HG03565 (cell line): ENCODE measurements at regions not wholly inside any gene's neighbourhood (a gene's known extent, or its start where the extent isn't known, plus 50 kb on each side); places are given as distances from the start of the nearest gene placed in this dataset.
A peak's percentile ranks its signal among the peaks of the same experiment; 100 is the strongest.
"Not testable (repeated sequence)": the region's sequence is repeated elsewhere in the genome, so short reads cannot be mapped to it uniquely, and the experiment has no call there.

Experiments used
- ATAC-seq: cut with Tn5 transposase; IDR thresholded peaks from one replicate; pipeline ENCODE4 v1.9.1; 2021; ENCODE audit warnings: mild to moderate bottlenecking, moderate library complexity; ENCODE audit not compliant: unreplicated experiment

DNA sequence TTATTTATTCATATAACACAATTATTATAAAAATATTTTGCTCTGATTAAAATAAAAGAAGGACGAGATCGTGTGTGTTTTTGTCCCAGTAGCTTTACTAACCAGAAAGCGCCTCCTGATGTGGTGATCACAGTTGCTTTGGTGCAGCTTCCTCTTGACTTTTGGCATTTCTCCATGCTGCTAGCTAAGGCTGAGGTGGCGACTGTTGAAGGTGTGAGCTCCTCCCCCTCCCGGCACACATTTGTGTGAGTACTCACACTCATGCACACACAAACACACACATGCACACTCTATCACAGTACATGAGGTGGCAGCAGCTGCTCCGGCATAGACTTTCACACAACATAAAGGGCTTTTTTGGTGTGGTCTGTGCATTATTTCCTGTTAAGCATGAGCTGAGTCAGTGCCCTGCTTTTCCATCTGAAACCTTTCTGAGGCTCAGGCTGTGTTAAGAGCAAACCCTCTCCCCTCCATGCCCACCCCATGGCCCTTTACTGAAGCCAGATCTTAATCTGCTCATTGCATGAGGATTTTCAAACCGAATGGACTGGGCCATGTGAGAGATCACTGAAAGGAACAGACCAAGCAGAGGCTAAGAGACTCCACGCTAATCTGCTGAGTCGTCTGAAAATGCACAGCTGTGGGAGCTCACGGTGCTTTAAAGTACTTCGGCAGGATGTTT, 53.3 kb downstream of the FOXD4L1 start:
- ATAC-seq, result peak; percentile 50

DNA sequence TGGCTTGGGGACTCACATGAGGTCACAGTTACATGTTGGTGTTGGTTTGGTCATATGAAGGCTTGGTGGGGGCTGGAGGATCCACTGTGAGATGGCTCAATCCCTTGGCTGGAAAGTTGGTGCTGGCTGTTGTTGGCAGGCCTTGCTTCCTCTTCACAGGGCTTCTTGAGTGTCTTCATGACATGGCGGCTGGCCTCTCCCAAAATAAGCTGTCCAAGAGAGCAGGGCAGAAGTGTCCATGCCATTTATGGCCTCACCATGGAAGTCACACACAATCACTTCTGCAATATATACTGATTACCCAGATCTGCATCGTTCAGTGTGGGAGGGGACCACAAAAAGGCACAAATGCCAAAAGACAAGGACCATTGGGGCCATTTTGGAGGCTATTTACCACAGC, 61.4 kb downstream of the FOXD4L1 start:
- ATAC-seq, result not testable (repeated sequence)

DNA sequence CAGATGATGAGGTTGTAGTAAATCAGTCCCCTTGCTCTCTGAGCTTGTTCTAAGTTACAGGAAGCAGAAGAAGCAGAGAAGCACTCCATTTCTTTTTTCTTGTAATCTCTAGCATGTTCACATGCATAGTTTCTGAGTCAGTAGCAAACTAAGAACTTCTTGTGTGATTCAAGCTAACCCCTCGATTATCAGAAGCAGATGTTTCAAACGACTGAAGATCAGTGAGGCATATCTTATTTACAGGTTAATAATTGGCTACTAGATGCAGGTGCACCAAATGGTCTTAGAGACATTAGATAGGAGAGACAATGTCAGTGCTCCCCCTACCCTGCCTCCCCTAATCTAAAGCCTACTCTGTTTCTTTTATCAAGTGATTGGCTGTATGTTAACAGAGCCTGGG, 64.2 kb downstream of the FOXD4L1 start:
- peak; percentile 61 for ATAC-seq

DNA sequence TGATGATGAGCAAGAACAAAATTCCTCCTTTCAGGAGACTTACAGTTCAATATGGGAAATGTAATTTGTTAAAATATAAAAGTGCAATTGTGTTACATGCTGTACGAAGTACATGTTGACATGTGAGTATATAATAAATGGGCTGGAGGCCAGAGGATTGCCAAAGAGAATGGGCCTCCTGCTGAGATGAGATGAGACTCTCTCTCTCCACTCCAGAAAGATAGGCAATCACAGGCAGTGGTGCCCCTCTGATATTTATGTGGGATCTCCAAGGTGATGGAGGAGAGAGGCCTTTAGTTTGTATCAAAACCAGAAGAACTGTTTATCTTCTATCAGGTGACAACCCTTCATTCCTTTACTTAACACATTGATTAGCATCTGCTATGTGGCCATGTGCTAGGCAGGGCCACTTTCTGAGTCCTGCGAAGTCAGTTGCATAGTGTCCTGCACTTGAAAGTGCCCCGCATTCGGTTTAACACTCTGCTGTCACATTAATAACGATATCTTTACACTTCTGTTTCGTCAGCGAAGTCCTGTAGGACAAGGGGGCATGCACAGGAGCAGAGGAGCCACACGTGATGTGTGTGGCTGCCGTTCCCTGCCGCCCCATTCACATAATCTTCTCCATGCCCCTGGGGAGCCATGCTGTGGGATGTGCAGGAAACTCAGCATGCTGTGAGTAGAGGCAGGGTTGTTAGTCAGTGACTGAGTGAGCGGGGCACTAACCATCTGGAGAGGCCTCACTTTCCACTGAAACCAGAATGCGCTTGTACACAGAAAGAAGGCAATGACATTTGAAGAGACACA, 60.2 kb upstream of the RABL2A start:
- ATAC-seq, result not testable (repeated sequence)

DNA sequence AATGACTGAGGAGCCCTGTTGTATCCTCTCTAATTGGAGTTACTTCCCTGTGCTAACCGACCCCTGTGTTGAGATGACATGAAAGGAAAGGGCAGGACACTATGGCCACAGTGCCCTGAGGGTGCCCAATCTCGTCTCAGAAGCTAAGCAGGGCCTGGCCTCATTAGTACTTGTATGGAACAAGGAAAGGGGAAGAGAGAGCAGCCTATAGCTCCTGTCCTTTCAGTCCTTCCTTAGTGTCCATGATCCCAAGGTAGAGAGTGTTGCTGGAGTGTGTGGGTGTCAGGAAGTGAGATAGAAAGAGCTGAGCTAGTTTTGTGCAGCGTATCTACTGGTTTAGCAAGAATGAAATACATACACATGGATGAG, 59.6 kb upstream of the RABL2A start:
- ATAC-seq, result not testable (repeated sequence)

DNA sequence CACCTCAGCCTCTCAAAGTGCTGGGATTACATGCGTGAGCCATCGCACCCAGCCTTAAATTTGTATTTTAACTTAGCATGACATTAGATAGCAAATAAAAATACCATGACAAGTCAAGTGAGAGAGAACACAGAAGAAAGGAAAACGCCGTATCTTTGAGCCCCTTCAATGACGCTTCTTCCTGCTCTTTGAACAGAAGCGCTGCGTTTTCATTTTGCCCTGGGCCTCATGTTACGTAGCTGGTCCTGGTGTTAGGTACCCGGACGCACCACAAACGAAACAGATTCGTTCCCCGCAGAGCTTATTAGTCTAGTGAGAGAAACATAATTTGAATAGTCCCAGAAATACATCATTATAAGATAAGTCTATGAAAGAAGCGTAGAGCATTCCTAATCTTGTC, 58.8 kb upstream of the RABL2A start:
- not testable (repeated sequence) for ATAC-seq

DNA sequence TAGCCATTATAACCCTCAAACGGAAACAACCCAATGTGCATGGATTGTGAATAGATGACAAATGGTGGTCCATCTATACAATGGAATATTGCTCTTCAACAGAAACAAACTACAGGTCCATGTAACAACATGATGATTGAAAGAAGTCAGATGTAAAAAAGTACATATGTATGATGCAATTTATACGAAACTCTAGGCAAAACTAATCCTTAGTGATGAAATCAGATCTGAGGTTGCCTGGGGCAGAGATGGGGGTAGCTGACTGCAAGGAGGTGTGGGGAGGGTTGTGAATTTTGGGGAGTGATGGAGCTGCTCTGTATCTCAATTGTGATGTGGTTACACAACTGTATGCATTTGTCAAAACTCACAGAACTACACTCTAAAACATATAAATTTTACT, 57.0 kb upstream of the RABL2A start:
- not testable (repeated sequence) for ATAC-seq

DNA sequence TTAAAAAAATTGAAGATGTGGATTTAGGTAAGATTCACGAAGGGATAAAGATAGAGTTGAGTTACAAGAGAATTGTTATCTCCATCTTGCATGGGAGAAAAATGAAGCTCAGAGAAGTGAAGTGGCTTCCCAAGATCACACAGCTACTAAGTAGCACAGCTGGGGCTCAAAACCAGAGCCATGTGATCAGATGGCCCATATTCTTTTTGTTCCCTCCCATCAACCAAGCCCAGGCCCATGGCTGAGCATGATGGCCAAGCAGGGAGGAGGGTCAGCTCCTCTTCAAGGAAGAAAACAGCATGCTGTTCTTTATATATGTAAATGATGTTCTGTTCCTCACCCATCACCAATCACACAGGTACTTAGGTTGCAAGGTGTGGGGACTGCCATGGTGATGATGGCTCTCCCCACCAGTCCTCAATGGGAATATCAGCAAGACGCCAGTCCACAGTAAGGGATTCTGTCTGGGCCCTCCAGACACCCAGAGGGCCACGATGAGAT, 56.5 kb upstream of the RABL2A start:
- not testable (repeated sequence) for ATAC-seq

DNA sequence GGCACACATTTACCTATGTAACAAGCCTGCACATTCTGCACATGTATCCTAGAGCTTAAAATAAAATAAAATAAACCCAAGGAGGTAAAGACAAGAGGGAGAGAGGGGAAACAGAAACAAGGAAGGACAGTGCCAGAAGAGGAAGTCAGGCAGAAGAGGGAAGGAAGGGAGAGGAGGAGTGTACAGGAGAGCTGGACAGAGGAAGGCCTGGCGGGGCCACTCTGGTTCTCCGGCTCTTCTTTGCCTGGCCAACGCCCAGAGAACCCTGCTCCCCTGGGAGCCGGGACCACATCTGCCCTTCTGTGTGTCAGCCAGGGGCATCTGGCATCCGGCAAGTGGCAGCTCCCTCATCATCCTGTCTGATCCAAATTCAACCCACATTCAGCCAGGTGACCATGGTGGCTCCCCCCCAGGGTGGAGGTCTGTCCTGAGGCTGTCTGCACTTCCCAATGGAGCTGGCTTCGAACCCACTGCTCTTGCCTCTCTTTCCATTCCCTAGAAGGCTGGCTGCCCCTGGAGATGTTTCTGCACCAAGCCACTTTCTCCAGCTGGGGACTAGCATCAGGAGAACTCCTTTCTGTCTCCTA, 55.5 kb upstream of the RABL2A start:
- ATAC-seq, result not testable (repeated sequence)

DNA sequence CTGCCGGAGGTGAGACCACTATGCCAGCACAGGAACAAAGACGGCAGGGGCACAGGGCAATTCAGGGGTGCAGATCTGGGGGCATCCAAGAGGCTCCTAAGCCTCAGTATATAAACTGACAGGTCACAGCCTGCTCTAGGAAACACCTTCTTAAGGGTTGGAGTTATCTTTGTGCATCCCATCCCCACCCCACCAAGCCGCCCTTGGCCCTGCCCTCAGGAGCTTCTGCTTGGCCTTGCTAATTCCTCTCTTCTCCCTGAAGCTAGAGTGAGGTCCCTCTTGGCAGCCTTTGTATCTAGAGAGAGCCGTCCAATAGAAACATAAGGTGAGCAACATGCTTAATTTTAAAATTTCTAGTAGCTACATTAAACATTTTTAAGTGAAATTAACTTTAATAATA, 51.3 kb upstream of the RABL2A start:
- not testable (repeated sequence) for ATAC-seq

DNA sequence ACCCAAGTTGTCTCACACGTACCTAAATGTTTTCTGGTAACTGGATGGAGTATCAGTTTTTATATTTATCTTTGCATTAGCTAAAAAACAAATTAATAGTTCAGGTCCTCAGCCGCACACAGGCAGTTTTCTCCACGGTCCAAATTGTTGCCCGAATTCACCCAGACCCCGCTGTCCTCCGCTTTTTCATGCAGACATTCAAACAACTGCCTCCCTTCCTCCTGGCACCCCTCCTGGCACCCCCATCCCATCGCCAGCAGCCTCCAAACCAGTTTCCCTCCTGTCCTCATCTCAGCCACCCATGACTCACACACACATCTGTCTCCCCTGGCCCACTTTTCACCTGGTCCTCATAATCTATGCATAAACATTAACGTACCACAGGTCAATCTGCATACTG, 50.7 kb upstream of the RABL2A start:
- not testable (repeated sequence) for ATAC-seq
